GM19035 (cell line): ENCODE measurements at regions not wholly inside any gene's neighbourhood (a gene's known extent, or its start where the extent isn't known, plus 50 kb on each side); places are given as distances from the start of the nearest gene placed in this dataset.

ENCODE experiments used
- ATAC-seq: cut with Tn5 transposase; IDR thresholded peaks from one replicate; pipeline ENCODE4 v1.9.1; 2021; ENCODE audit not compliant: unreplicated experiment

- ATAC-seq = no peak
These were observed 1233.8 kb upstream of the CNTN5 start for GRCh38 chr11:97786961-97787360.

- ATAC-seq = no peak
These were observed 1225.9 kb upstream of the CNTN5 start for GRCh38 chr11:97794876-97795275.

- ATAC-seq = no peak
These were observed 1219.9 kb upstream of the CNTN5 start for GRCh38 chr11:97800891-97801290.

GRCh38 chr11:97814325-97814959 lies 1206.3 kb upstream of the CNTN5 start:
- no peak for ATAC-seq

- ATAC-seq = no peak
These were observed 1205.1 kb upstream of the CNTN5 start for GRCh38 chr11:97815667-97816066.

- no peak for ATAC-seq
These were observed 1188.3 kb upstream of the CNTN5 start for GRCh38 chr11:97832451-97832850.

GRCh38 chr11:97833412-97833811 lies 1187.3 kb upstream of the CNTN5 start:
- no peak for ATAC-seq

- no peak for ATAC-seq
These were observed 1176.7 kb upstream of the CNTN5 start for GRCh38 chr11:97844016-97844415.

- no peak for ATAC-seq
These were observed 1173.0 kb upstream of the CNTN5 start for GRCh38 chr11:97847730-97848129.

- no peak for ATAC-seq
These were observed 1170.0 kb upstream of the CNTN5 start for GRCh38 chr11:97850701-97851100.

- no peak for ATAC-seq
These were observed 1166.4 kb upstream of the CNTN5 start for GRCh38 chr11:97854357-97854756.

GRCh38 chr11:97854877-97855276 lies 1165.9 kb upstream of the CNTN5 start:
- ATAC-seq = no peak

- no peak for ATAC-seq
These were observed 1164.1 kb upstream of the CNTN5 start for GRCh38 chr11:97856666-97857065.

GRCh38 chr11:97860237-97860636 lies 1160.5 kb upstream of the CNTN5 start:
- ATAC-seq = no peak

- no peak for ATAC-seq
These were observed 1158.7 kb upstream of the CNTN5 start for GRCh38 chr11:97862021-97862420.

- ATAC-seq = no peak
These were observed 1155.2 kb upstream of the CNTN5 start for GRCh38 chr11:97865424-97866012.

GRCh38 chr11:97871816-97872215 lies 1148.9 kb upstream of the CNTN5 start:
- ATAC-seq = no peak

GRCh38 chr11:97880209-97880608 lies 1140.5 kb upstream of the CNTN5 start:
- ATAC-seq = no peak

GRCh38 chr11:97883086-97883485 lies 1137.7 kb upstream of the CNTN5 start:
- ATAC-seq = no peak

- ATAC-seq = no peak
These were observed 1132.1 kb upstream of the CNTN5 start for GRCh38 chr11:97888641-97889040.

- ATAC-seq = no peak
These were observed 1130.3 kb upstream of the CNTN5 start for GRCh38 chr11:97890466-97890865.

GRCh38 chr11:97893612-97894011 lies 1127.1 kb upstream of the CNTN5 start:
- ATAC-seq = no peak

GRCh38 chr11:97894978-97895377 lies 1125.8 kb upstream of the CNTN5 start:
- ATAC-seq = no peak
